ENCODE measurements at regions not wholly inside any gene's neighbourhood (a gene's known extent, or its start where the extent isn't known, plus 50 kb on each side); places are given as distances from the start of the nearest gene placed in this dataset.

DNA sequence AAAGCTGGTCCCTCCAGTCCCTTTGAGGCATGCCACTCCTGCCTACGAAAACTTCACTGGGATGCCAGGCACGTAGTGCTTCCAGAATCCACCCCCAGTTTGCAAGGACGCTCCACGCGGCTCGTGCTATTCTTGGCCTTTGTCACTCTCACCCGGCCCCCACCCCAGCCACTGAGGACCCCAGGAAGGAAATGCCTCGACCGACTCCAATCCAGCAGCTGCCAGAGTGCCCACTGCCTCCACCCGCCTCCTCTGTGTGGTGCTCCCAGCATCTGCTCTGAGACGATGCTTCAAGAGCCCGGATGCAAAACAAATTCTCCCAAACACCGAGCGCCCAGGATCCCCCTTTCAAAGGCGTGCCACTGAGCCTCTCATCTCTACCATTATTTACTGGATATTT lies 123.9 kb downstream of the RFLNA start (continued):
- TF ChIP-seq, protein P1, sequence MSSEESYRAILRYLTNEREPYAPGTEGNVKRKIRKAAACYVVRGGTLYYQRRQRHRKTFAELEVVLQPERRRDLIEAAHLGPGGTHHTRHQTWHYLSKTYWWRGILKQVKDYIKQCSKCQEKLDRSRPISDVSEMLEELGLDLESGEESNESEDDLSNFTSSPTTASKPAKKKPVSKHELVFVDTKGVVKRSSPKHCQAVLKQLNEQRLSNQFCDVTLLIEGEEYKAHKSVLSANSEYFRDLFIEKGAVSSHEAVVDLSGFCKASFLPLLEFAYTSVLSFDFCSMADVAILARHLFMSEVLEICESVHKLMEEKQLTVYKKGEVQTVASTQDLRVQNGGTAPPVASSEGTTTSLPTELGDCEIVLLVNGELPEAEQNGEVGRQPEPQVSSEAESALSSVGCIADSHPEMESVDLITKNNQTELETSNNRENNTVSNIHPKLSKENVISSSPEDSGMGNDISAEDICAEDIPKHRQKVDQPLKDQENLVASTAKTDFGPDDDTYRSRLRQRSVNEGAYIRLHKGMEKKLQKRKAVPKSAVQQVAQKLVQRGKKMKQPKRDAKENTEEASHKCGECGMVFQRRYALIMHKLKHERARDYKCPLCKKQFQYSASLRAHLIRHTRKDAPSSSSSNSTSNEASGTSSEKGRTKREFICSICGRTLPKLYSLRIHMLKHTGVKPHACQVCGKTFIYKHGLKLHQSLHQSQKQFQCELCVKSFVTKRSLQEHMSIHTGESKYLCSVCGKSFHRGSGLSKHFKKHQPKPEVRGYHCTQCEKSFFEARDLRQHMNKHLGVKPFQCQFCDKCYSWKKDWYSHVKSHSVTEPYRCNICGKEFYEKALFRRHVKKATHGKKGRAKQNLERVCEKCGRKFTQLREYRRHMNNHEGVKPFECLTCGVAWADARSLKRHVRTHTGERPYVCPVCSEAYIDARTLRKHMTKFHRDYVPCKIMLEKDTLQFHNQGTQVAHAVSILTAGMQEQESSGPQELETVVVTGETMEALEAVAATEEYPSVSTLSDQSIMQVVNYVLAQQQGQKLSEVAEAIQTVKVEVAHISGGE (CRISPR knock-in tag; IDR thresholded peaks at IDR 0.05) = no peak
- TF ChIP-seq PRDM15 (CRISPR knock-in tag; IDR thresholded peaks at IDR 0.05) (no peak), JUND (IDR thresholded peaks at IDR 0.05; ENCODE audit: low read depth, low read length) (no peak)

GRCh38 chr12:124418156-124418555 lies 123.3 kb downstream of the RFLNA start:
- Histone ChIP-seq H3K27me3 (replicated peaks in 1 of 2; ENCODE audit: control insufficient read depth in 2 of 2, insufficient read depth in 2 of 2, low read length in 1 of 2) (no peaks in the 10 kb centered on the region), H3K4me3 (no peak overlapping the region), H3K9me3 (replicated peaks; ENCODE audit: control insufficient read depth, insufficient read depth, low read length) (no peaks in the 10 kb centered on the region), H3K27ac (ENCODE audit: control insufficient read depth, insufficient read depth) (no peak overlapping the region), H4K20me1 (ENCODE audit: control insufficient read depth, insufficient read depth) (no peaks in the 10 kb centered on the region), H3K4me2 (ENCODE audit: control insufficient read depth, insufficient read depth) (no peak overlapping the region), H3K9ac (ENCODE audit: control insufficient read depth, insufficient read depth, low read length) (no peak overlapping the region), H2AFZ (ENCODE audit: control insufficient read depth, low read depth, low read length) (no peak overlapping the region), H3K4me1 (ENCODE audit: control insufficient read depth, insufficient read depth, low read length) (no peaks in the 10 kb centered on the region), H3K79me2 (ENCODE audit: control insufficient read depth, insufficient read depth, low read length) (no peaks in the 10 kb centered on the region), H3K36me3 (ENCODE audit: control insufficient read depth in 2 of 2, insufficient read depth in 2 of 2, low read length in 1 of 2) (peaks cover 14 to 15% of the 10 kb centered on the region in 2 experiments)
- ATAC-seq = no peak
- FAIRE-seq = no peak
- no TSS peak for BruUV-seq (replicated peaks)
- in situ Hi-C loops (cut with MboI) (no loop called here), intact Hi-C loops (cut with micrococcal nuclease; ENCODE audit: unreplicated experiment) (no loop called here)
- no peak for DNase-seq (ENCODE audit: low read depth, low spot score)
- POLR2A ChIA-PET = no interaction called here
- CTCF ChIA-PET = no interaction called here
- TF ChIP-seq ZNF592 (IDR thresholded peaks at IDR 0.05) = no peak
- RAD21 ChIA-PET (ENCODE audit: unreplicated experiment) = no interaction called here
- WGBS (ENCODE audit: insufficient coverage, insufficient replicate concordance, low lambda C conversion rate, missing lambda C conversion rate) = 96% methylated on average over 11 of the region's 13 CpGs
- SMC1A ChIA-PET (ENCODE audit: uncharacterized antibody, unreplicated experiment) = no interaction called here

All from GM12878 (cell line).